AG08395 (cell line): ENCODE measurements at regions not wholly inside any gene's neighbourhood (a gene's known extent, or its start where the extent isn't known, plus 50 kb on each side); places are given as distances from the start of the nearest gene placed in this dataset.

Source experiments
- DNase-seq: peaks from one replicate; pipeline ENCODE4 v3.0.0; 2012; ENCODE audit warnings: mixed read lengths, low spot score

DNA sequence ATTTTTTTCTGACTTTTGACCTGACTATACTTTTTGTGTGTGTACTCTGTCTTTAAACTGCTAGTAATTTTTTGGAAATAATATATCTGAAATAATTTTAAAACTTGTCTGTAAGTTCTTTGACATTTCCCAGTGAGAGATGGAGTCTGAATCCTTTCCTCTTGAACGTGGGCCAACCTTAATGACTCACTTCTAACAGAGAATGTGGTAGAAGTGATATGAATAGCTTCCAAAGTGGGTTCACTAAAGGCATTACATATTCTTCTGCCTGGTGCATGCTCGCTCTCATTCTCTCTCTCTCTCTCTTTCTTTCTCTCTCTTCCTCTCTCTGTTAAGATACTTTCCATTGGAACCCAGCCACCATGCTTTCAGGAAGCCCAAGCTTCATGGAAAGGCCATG, 108.7 kb upstream of the FERMT1 start:
- DNase-seq, result no peak

- DNase-seq, result no peak
Observed at GRCh38 chr20:6228302-6228843, 105.5 kb upstream of the FERMT1 start.

DNA sequence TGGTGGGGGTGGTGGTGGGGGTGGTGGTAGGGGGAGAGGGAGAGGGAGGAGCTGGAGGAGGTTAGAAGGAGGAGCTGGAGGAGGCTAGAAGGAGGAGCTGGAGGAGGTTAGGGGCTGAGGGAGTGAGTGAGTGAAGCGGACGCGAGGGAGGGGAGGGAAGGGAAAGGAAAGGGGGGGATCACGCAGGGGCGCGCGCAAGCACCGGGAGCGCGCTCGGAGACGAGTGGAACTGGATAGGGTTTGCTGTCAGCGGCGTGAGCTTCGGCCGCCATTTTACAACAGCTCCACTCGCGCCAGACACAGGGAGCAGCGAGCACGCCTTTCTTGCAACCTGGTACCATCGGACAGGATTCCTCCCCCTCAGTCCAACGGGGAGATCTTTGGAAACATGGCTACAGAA, 90.5 kb upstream of the FERMT1 start:
- DNase-seq, result no peak

- no peak for DNase-seq
Observed at GRCh38 chr20:6212903-6213302, 90.1 kb upstream of the FERMT1 start.

- no peak for DNase-seq
Observed at GRCh38 chr20:6209093-6209492, 86.3 kb upstream of the FERMT1 start.

GRCh38 chr20:6200092-6200491, 77.3 kb upstream of the FERMT1 start:
- no peak for DNase-seq

DNA sequence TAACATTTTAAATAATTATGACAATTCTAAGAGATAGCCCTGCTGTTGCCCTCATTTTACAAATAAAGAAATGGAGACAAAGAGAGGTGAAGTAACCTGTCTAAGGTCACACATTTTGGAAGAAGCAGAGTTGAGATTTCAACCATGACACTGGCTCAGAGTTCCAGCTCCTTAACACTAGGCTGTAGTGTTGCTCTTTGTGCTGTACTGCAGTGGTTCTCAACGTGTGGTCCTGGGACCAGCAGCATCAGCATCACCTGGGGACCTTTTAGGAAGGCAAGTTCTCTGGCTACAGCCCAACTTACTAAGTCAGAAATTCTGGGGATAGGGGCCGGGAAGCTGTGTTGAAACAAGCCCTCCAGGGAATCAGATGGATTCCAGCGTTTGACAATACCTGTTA, 62.4 kb upstream of the FERMT1 start:
- DNase-seq, result no peak

- no peak for DNase-seq
Observed at GRCh38 chr20:6184086-6184485, 61.3 kb upstream of the FERMT1 start.

DNA sequence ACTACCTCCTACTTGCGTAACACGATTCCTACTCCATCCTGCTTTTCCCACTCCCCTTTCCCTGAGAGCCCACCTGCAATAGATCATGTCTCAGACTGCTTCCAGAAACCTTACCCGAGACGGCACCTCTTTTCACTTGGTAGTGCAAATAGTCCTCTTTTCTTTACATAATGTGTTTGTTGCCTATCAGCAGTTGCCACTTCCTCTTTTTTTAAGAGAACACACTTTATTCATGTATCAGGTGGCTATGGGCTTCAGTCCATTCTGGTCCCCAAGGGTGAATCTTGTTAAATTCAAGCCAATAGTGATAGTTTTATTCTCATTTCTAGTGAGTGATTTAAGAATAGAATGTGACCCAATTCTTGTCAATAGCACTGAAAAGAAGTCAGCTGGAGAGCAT, 57.7 kb upstream of the FERMT1 start:
- DNase-seq, result no peak

DNA sequence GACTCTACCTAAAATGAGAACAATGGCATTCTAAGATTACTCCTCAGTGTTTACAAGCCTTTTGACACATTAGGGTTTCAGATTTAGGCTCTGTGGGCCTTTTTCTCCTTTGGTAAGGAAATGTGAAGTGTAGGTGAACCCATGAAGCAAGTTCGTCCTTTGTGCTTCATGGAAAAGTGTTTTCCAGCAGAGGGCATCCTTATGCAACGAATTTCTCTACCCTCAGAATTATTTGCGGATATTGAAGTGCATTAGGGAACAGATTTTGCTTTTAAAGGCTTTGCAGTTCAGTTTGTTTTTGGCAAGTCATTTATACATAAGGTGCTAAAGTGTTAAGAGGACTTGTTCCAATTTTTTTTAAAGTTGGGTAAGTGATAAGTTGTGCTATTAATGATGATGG, 55.7 kb upstream of the FERMT1 start:
- peak; percentile 8 for DNase-seq

DNA sequence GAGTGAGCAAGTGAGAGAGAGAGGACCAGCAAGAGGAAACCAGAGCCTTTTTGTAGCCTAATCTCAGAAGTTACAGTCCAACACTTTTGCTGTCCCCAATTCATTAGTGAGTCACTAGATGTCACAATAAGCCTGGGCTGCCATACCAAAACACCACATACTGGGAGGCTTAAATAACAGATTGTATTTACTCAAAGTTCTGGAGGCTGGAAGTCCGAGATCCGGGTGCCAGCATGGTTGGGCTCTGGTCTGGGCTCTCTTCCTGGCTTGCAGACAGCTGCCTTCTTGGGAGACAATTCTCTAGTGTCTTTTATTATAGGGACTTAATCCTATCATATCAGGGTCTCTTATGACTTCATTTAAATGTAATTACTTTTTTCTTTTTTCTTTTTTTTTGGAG, 50.7 kb upstream of the FERMT1 start:
- no peak for DNase-seq
